CD1c-positive myeloid dendritic cell (primary cell): ENCODE measurements at regions not wholly inside any gene's neighbourhood (a gene's known extent, or its start where the extent isn't known, plus 50 kb on each side); places are given as distances from the start of the nearest gene placed in this dataset.
"Not testable (repeated sequence)": the region's sequence is repeated elsewhere in the genome, so short reads cannot be mapped to it uniquely, and the experiment has no call there.

Source experiments
- DNase-seq: peaks from one replicate; pipeline ENCODE4 v3.0.0-alpha.2; 2016; ENCODE audit errors: extremely low spot score

DNA sequence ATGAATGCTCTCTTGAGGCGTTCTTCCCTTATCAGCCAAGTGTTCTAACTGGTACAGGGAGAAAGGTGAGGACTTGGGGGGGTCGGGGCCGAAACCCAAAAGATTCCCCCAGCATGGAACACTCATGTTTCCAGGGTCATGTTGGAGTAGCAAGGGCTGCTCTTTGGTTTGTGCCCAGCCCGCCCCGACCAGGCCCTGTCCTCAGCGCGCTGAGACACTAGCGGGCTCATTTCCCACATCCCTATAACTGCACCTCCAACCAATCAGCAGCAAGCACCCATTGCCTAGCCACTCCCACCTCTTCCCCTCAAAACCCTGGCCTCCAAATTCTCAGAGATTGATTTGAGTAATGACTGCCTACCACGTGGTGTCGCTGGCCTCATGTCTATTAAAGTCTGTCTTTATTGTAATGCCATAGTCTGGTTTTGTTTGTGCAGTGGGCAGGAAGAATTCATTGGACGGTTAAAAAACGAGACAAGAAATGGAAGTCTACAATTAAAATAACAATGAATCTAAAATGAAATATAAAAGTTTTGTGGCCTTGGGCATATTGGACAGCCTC lies 1928.4 kb downstream of the STIM2 start:
- DNase-seq: no peak

DNA sequence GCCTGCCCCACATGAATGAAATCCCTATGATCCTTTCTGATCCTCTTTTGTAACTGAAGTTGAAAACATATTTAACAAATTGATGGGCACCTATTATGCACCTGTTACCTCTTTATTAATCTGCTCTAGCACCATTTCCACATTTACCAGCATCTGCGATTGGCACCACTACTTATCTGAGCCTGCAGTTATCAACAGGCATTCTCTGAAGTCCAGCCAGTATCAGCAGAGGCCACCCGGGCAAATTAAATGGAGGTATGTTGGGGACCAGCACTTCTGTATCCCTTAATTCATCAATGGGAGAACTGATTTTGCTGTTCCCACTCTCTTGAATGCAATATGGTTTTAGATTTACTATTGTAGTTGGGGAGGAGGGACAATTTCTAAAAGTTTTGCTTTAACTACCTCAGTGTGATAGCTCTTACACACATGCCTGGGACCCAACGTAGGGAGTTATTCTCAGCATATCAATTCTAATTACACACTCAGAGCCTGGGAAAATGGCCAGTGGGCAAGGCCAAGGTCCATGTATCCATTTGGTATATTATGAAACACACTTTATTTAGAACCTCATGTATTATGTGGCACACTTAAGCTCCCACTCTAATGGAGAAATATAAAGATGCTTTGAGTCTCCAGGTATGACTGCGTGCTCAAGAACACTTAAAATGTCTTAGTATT lies 1927.1 kb upstream of the PCDH7 start:
- no peak for DNase-seq

- no peak for DNase-seq
These were observed 1920.5 kb upstream of the PCDH7 start for GRCh38 chr4:28799696-28800095.

GRCh38 chr4:28811025-28811424 lies 1909.1 kb upstream of the PCDH7 start:
- DNase-seq: no peak

- DNase-seq: no peak
These were observed 1898.0 kb upstream of the PCDH7 start for GRCh38 chr4:28822163-28822562.

- DNase-seq: no peak
These were observed 1892.3 kb upstream of the PCDH7 start for GRCh38 chr4:28827866-28828265.

- DNase-seq: no peak
These were observed 1888.3 kb upstream of the PCDH7 start for GRCh38 chr4:28831867-28832266.

DNA sequence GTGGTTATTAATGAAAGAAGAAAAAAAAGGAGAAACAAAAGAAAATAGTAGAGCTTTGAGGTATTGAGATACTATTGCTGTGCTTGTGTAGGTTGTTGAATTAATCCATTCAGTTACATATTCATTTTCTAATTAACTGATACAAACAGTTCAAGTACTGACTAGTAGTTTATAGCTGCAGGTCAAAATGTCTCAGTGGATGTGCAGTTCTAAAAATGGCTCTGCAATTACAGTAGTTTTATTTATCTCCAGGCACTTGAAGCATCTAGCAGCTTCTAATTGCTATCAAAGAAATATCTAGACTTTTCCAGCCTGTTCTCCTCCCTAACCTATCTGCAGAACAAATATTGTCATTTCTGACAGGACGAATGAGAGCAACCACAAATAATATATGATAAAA lies 1887.7 kb upstream of the PCDH7 start:
- no peak for DNase-seq

- no peak for DNase-seq
These were observed 1886.0 kb upstream of the PCDH7 start for GRCh38 chr4:28834120-28834519.

- DNase-seq: no peak
These were observed 1884.7 kb upstream of the PCDH7 start for GRCh38 chr4:28835501-28835900.

DNA sequence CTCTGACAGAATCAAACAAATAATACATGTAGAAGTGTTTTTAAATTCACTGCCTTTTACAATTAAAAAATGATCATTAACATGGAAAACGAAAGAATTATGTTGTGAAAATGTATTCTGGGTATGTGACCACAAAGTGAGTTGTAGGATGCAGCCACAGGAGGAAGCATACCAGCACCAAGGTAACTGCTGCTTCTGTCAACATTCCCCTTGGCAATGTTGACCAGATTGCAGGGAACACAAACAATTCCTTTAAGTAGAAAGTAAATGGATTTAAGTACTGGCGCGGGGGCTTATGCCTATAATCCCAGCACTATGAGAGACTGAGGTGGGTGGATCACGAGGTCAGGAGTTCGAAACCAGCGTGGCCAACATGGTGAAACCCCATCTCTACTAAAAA lies 1877.9 kb upstream of the PCDH7 start:
- DNase-seq: no peak

- DNase-seq: no peak
These were observed 1875.0 kb upstream of the PCDH7 start for GRCh38 chr4:28845158-28845557.

GRCh38 chr4:28857028-28857427 lies 1863.1 kb upstream of the PCDH7 start:
- not testable (repeated sequence) for DNase-seq

DNA sequence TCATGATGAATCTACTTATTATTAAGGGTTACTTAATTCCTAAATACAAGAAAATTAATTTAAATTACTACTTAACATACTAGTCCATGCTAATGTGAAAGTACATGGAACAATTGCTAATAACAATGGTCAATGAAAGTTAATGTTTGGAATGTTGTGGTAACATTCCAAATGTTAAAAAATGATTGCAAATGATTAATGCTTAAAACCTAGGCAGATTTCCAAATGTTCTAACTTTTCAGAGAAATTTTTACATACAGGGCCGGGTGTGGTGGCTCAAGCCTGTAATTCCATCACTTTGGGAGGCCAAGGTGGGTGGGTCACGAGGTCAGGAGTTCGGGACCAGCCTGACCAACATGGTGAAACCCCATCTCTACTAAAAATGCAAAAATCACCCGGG lies 1851.3 kb upstream of the PCDH7 start:
- DNase-seq: no peak

- no peak for DNase-seq
These were observed 1841.0 kb upstream of the PCDH7 start for GRCh38 chr4:28879178-28879577.

DNA sequence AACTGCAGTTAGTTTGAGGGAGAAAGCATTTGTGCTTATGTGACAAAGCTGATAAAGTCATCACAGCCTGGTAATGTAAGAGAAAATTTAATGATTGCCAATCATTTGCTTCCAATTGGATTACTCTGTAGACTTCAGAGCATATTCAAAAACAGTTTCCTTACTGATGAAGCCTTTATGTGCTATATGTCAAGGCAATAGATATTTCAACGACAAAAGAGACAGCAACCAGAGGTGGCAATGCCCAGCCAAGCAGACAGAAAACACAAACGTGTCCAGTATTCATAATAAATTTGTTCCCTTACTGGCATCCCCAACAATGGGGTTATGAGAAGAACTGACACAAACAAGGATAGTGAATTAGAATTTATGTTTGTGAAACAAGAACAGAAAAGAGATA lies 1840.3 kb upstream of the PCDH7 start:
- DNase-seq: no peak

DNA sequence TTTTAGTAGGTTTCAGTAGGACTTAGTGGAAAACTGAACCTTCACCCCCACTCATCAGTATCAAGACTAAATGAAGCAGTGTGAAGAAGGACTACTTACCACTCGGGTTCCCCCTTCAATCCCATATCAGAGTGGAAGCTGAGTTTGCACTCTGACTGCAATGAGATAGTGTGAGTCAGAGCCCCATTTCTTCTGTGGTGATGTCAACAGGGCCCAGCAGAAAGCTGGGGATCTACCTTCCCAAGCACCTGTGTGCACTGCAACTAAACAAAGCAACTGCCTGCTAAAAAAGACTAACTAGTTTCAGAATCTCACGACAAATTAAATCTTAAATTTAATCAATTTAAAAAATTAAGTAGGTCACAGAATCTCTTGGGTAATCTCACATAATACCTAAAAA lies 1837.0 kb upstream of the PCDH7 start:
- no peak for DNase-seq

GRCh38 chr4:28886934-28887333 lies 1833.2 kb upstream of the PCDH7 start:
- no peak for DNase-seq

GRCh38 chr4:28890949-28891775 lies 1829.0 kb upstream of the PCDH7 start:
- no peak for DNase-seq

GRCh38 chr4:28913466-28913865 lies 1806.7 kb upstream of the PCDH7 start:
- DNase-seq: no peak

- no peak for DNase-seq
These were observed 1803.6 kb upstream of the PCDH7 start for GRCh38 chr4:28916585-28916984.

- no peak for DNase-seq
These were observed 1801.3 kb upstream of the PCDH7 start for GRCh38 chr4:28918871-28919270.

- DNase-seq: no peak
These were observed 1798.3 kb upstream of the PCDH7 start for GRCh38 chr4:28921886-28922285.
